GM04503 (cell line): ENCODE measurements at regions not wholly inside any gene's neighbourhood (a gene's known extent, or its start where the extent isn't known, plus 50 kb on each side); places are given as distances from the start of the nearest gene placed in this dataset.
A peak's percentile ranks its signal among the peaks of the same experiment; 100 is the strongest.
"Not testable (repeated sequence)": the region's sequence is repeated elsewhere in the genome, so short reads cannot be mapped to it uniquely, and the experiment has no call there.

ENCODE experiments used
- DNase-seq: peaks from one replicate; pipeline ENCODE4 v3.0.0-alpha.2; 2012; ENCODE audit warnings: low read depth

DNA sequence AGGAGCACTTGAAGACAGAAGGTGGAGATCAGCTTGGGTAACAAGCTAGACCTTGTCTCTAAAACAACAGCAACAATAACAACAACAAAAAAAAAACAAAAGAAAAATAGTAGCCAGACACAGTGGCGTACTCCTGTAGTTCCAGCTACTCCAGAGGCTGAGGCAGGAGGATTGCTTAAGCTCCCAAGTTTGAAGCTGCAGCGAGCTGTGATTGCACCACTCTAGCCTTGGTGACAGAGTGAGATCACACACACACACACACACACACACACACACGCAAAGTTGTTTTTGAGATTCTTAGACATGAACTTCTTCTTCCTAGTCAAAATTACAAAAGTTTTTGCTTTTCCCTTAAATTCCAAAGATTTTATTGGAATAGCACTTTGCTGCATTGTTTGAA is 93.0 kb upstream of the IGSF10 start:
- DNase-seq = no peak

- DNase-seq = no peak
Observed at GRCh38 chr3:151552589-151552988, 91.7 kb upstream of the IGSF10 start.

GRCh38 chr3:151550642-151551041 is 89.8 kb upstream of the IGSF10 start:
- DNase-seq = no peak

GRCh38 chr3:151550025-151550618 is 89.3 kb upstream of the IGSF10 start:
- DNase-seq = no peak

- no peak for DNase-seq
Observed at GRCh38 chr3:151548195-151548594, 87.3 kb upstream of the IGSF10 start.

- no peak for DNase-seq
Observed at GRCh38 chr3:151544164-151544548, 83.3 kb upstream of the IGSF10 start.

- DNase-seq = no peak
Observed at GRCh38 chr3:151541178-151541577, 80.3 kb upstream of the IGSF10 start.

DNA sequence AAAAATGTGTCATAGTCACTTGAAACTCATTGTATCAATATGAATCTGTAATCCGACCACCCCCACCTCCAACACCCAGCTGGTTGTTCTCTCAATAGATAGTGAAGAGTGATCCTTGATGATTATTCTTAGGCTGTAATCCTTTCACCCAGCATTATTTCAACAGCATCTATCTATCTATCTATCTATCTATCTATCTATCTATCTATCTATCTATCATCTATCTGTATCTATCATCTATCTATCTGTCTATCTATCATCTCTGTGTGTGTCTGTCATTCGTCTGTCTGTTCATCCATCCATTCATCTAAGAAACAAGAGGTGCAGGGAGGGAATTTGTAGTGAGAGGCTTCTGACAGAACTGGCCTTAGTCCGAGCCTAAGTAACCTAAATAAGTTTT is 78.7 kb upstream of the IGSF10 start:
- DNase-seq = no peak

- peak; percentile 26 for DNase-seq
Observed at GRCh38 chr3:151538456-151539393, 77.9 kb upstream of the IGSF10 start.

DNA sequence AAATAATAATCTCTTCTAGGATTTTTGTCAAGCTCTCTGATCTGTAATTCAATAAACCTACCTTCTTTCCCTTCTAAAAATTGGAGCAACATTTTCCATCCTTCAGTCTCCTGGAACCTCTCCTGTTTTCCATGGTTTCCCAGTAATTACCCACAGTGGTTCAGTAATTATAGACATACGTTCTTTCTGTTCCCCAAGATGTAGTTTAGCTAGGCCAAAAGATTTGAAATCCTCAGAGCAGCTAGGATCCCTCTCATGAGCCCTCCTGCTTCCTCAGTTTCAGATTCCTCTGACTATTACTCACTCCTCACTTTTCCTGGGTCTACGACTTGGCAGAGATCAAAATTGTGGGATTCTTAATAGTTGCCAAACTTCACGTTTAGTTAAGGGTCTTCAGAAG is 76.9 kb upstream of the IGSF10 start:
- DNase-seq = no peak

DNA sequence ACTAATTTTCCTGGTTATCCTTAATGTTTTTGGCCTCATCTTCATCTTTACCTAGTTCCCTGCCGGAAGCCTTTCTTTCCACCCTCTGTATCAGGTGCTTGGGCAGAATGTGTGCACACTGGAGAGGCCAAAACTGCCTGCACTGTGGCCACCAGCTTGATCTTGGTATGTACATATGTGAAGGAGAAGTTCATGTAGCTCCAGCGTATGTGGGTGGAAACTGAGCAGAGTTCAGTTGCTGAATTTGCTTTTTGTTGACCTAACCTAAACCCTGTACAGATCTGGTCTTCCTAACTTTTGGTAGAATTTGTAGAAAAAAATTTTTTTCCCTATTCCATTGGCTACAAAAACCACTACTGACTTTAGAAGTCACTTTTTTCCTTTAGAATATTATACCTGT is 65.9 kb upstream of the IGSF10 start:
- no peak for DNase-seq

DNA sequence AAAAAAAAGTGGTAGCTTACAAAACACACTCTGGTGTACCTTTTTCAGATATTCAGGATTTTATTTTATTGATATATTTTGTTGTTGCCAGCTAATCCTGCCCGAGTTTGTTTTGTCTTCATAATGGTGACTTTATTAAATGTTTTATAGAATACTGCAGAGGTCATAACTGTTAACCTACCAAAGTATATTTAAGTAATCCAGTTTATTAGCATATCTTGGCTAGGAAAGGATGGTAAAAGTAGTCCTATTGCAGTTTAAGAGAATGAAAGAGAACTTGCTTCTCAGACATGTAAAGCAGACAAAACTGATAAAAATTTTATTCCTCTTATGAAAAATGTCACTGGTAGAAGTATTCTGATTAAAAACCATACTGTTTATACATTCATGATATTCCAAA is 59.2 kb upstream of the IGSF10 start:
- no peak for DNase-seq

GRCh38 chr3:151511433-151511832 is 50.6 kb upstream of the IGSF10 start:
- DNase-seq = not testable (repeated sequence)
